ENCODE measurements at regions not wholly inside any gene's neighbourhood (a gene's known extent, or its start where the extent isn't known, plus 50 kb on each side); places are given as distances from the start of the nearest gene placed in this dataset.

GRCh38 chrX:99184153-99184552 lies 1225.9 kb downstream of the PCDH19 start:
- H3K4ac ChIP-seq (ENCODE audit: low read depth, low read length) = no peak overlapping the region
- no peak overlapping the region for H3K23ac ChIP-seq (ENCODE audit: low read length)
- H2BK5ac ChIP-seq (ENCODE audit: low read length) = no peak overlapping the region
- H3K27me3 ChIP-seq (ENCODE audit: insufficient read depth, low read length, poor library complexity) = no peaks in the 10 kb centered on the region
- H3K4me2 ChIP-seq (ENCODE audit: low read length) = no peak overlapping the region
- H3K79me2 ChIP-seq (ENCODE audit: control insufficient read depth, insufficient read depth, low read length) = no peaks in the 10 kb centered on the region
- H3K79me1 ChIP-seq (ENCODE audit: low read length) = no peaks in the 10 kb centered on the region
- no peak overlapping the region for H3K9ac ChIP-seq (ENCODE audit: low read length)
- H4K8ac ChIP-seq (ENCODE audit: low read depth, low read length) = no peak overlapping the region
- no peaks in the 10 kb centered on the region for H3K36me3 ChIP-seq (ENCODE audit: control insufficient read depth, insufficient read depth, low read length)
- H2BK15ac ChIP-seq (replicated peaks; ENCODE audit: low read depth) = no peak overlapping the region
- H3K4me3 ChIP-seq (ENCODE audit: low read length) = no peak overlapping the region
- H3K4me1 ChIP-seq (ENCODE audit: control insufficient read depth, low read depth, low read length) = no peaks in the 10 kb centered on the region
- H2AK5ac ChIP-seq (ENCODE audit: low read length) = no peak overlapping the region
- H3K27ac ChIP-seq (ENCODE audit: low read depth, low read length) = no peak overlapping the region
- no peak overlapping the region for H2BK120ac ChIP-seq (ENCODE audit: low read depth, low read length)
- H3K56ac ChIP-seq (ENCODE audit: low read length) = no peak overlapping the region
- no CpG with 5 or more reads among the region's 1 CpG for WGBS (ENCODE audit: extremely low coverage, insufficient coverage, low lambda C conversion rate)
- no peak overlapping the region for H4K5ac ChIP-seq (ENCODE audit: low read length)
- H3K18ac ChIP-seq (ENCODE audit: low read length) = no peak overlapping the region
- DNase-seq = no peak

GRCh38 chrX:99172958-99173357 lies 1237.1 kb downstream of the PCDH19 start:
- WGBS (ENCODE audit: extremely low coverage, insufficient coverage, low lambda C conversion rate) = no CpG with 5 or more reads among the region's 3 CpGs
- Histone ChIP-seq H3K79me1 (ENCODE audit: low read length) (no peaks in the 10 kb centered on the region), H2BK5ac (ENCODE audit: low read length) (no peak overlapping the region), H3K4me2 (ENCODE audit: low read length) (no peak overlapping the region), H4K8ac (ENCODE audit: low read depth, low read length) (no peak overlapping the region), H3K23ac (ENCODE audit: low read length) (no peak overlapping the region), H3K4me1 (ENCODE audit: control insufficient read depth, low read depth, low read length) (no peaks in the 10 kb centered on the region), H4K5ac (ENCODE audit: low read length) (no peak overlapping the region), H2AK5ac (ENCODE audit: low read length) (no peak overlapping the region), H3K27me3 (ENCODE audit: insufficient read depth, low read length, poor library complexity) (no peaks in the 10 kb centered on the region), H2BK120ac (ENCODE audit: low read depth, low read length) (no peak overlapping the region), H3K27ac (ENCODE audit: low read depth, low read length) (no peak overlapping the region), H2BK15ac (replicated peaks; ENCODE audit: low read depth) (no peak overlapping the region), H3K9ac (ENCODE audit: low read length) (no peak overlapping the region), H3K4ac (ENCODE audit: low read depth, low read length) (no peak overlapping the region), H3K79me2 (ENCODE audit: control insufficient read depth, insufficient read depth, low read length) (no peaks in the 10 kb centered on the region), H3K36me3 (ENCODE audit: control insufficient read depth, insufficient read depth, low read length) (no peaks in the 10 kb centered on the region), H3K4me3 (ENCODE audit: low read length) (no peak overlapping the region), H3K18ac (ENCODE audit: low read length) (no peak overlapping the region), H3K56ac (ENCODE audit: low read length) (no peak overlapping the region)
- no peak for DNase-seq

- H2BK120ac ChIP-seq (ENCODE audit: low read depth, low read length) = no peak overlapping the region
- no peaks in the 10 kb centered on the region for H3K79me2 ChIP-seq (ENCODE audit: control insufficient read depth, insufficient read depth, low read length)
- no peak overlapping the region for H4K8ac ChIP-seq (ENCODE audit: low read depth, low read length)
- no peak overlapping the region for H3K9ac ChIP-seq (ENCODE audit: low read length)
- H4K5ac ChIP-seq (ENCODE audit: low read length) = no peak overlapping the region
- no peak overlapping the region for H3K23ac ChIP-seq (ENCODE audit: low read length)
- no peak overlapping the region for H2BK15ac ChIP-seq (replicated peaks; ENCODE audit: low read depth)
- no peak overlapping the region for H2BK5ac ChIP-seq (ENCODE audit: low read length)
- no peak overlapping the region for H2AK5ac ChIP-seq (ENCODE audit: low read length)
- no peak overlapping the region for H3K18ac ChIP-seq (ENCODE audit: low read length)
- DNase-seq = no peak
- H3K27me3 ChIP-seq (ENCODE audit: insufficient read depth, low read length, poor library complexity) = no peaks in the 10 kb centered on the region
- H3K4me1 ChIP-seq (ENCODE audit: control insufficient read depth, low read depth, low read length) = no peaks in the 10 kb centered on the region
- H3K4ac ChIP-seq (ENCODE audit: low read depth, low read length) = no peak overlapping the region
- H3K36me3 ChIP-seq (ENCODE audit: control insufficient read depth, insufficient read depth, low read length) = no peaks in the 10 kb centered on the region
- H3K56ac ChIP-seq (ENCODE audit: low read length) = no peak overlapping the region
- no peak overlapping the region for H3K4me2 ChIP-seq (ENCODE audit: low read length)
- H3K4me3 ChIP-seq (ENCODE audit: low read length) = no peak overlapping the region
- H3K79me1 ChIP-seq (ENCODE audit: low read length) = no peaks in the 10 kb centered on the region
- no peak overlapping the region for H3K27ac ChIP-seq (ENCODE audit: low read depth, low read length)
- no CpG with 5 or more reads among the region's 2 CpGs for WGBS (ENCODE audit: extremely low coverage, insufficient coverage, low lambda C conversion rate)
These were observed 1267.3 kb downstream of the PCDH19 start for GRCh38 chrX:99142745-99143144.

GRCh38 chrX:99137488-99137887 lies 1272.6 kb downstream of the PCDH19 start:
- Histone ChIP-seq H3K4me3 (ENCODE audit: low read length) (no peak overlapping the region), H3K4ac (ENCODE audit: low read depth, low read length) (no peak overlapping the region), H2AK5ac (ENCODE audit: low read length) (no peak overlapping the region), H2BK5ac (ENCODE audit: low read length) (no peak overlapping the region), H3K23ac (ENCODE audit: low read length) (no peak overlapping the region), H2BK120ac (ENCODE audit: low read depth, low read length) (no peak overlapping the region), H4K5ac (ENCODE audit: low read length) (no peak overlapping the region), H3K18ac (ENCODE audit: low read length) (no peak overlapping the region), H3K56ac (ENCODE audit: low read length) (no peak overlapping the region), H2BK15ac (replicated peaks; ENCODE audit: low read depth) (no peak overlapping the region), H3K79me1 (ENCODE audit: low read length) (no peaks in the 10 kb centered on the region), H3K27me3 (ENCODE audit: insufficient read depth, low read length, poor library complexity) (no peaks in the 10 kb centered on the region), H3K4me2 (ENCODE audit: low read length) (no peak overlapping the region), H3K36me3 (ENCODE audit: control insufficient read depth, insufficient read depth, low read length) (no peaks in the 10 kb centered on the region), H3K27ac (ENCODE audit: low read depth, low read length) (no peak overlapping the region), H3K79me2 (ENCODE audit: control insufficient read depth, insufficient read depth, low read length) (no peaks in the 10 kb centered on the region), H3K4me1 (ENCODE audit: control insufficient read depth, low read depth, low read length) (no peaks in the 10 kb centered on the region), H4K8ac (ENCODE audit: low read depth, low read length) (no peak overlapping the region), H3K9ac (ENCODE audit: low read length) (no peak overlapping the region)
- no CpG with 5 or more reads among the region's 3 CpGs for WGBS (ENCODE audit: extremely low coverage, insufficient coverage, low lambda C conversion rate)
- no peak for DNase-seq

- H3K18ac ChIP-seq (ENCODE audit: low read length) = no peak overlapping the region
- no peaks in the 10 kb centered on the region for H3K4me1 ChIP-seq (ENCODE audit: control insufficient read depth, low read depth, low read length)
- no peak overlapping the region for H3K27ac ChIP-seq (ENCODE audit: low read depth, low read length)
- H3K79me2 ChIP-seq (ENCODE audit: control insufficient read depth, insufficient read depth, low read length) = no peaks in the 10 kb centered on the region
- H4K5ac ChIP-seq (ENCODE audit: low read length) = no peak overlapping the region
- no peak overlapping the region for H4K8ac ChIP-seq (ENCODE audit: low read depth, low read length)
- H2BK120ac ChIP-seq (ENCODE audit: low read depth, low read length) = no peak overlapping the region
- DNase-seq = no peak
- no peak overlapping the region for H3K23ac ChIP-seq (ENCODE audit: low read length)
- no peak overlapping the region for H3K4me3 ChIP-seq (ENCODE audit: low read length)
- no peak overlapping the region for H3K56ac ChIP-seq (ENCODE audit: low read length)
- H3K4me2 ChIP-seq (ENCODE audit: low read length) = no peak overlapping the region
- no peak overlapping the region for H3K4ac ChIP-seq (ENCODE audit: low read depth, low read length)
- no peak overlapping the region for H2BK5ac ChIP-seq (ENCODE audit: low read length)
- H3K9ac ChIP-seq (ENCODE audit: low read length) = no peak overlapping the region
- H2AK5ac ChIP-seq (ENCODE audit: low read length) = no peak overlapping the region
- no peaks in the 10 kb centered on the region for H3K36me3 ChIP-seq (ENCODE audit: control insufficient read depth, insufficient read depth, low read length)
- no CpG with 5 or more reads among the region's 2 CpGs for WGBS (ENCODE audit: extremely low coverage, insufficient coverage, low lambda C conversion rate)
- H2BK15ac ChIP-seq (replicated peaks; ENCODE audit: low read depth) = no peak overlapping the region
- no peaks in the 10 kb centered on the region for H3K79me1 ChIP-seq (ENCODE audit: low read length)
- no peaks in the 10 kb centered on the region for H3K27me3 ChIP-seq (ENCODE audit: insufficient read depth, low read length, poor library complexity)
These were observed 1293.1 kb downstream of the PCDH19 start for GRCh38 chrX:99117011-99117410.

GRCh38 chrX:99095965-99096635 lies 1314.0 kb downstream of the PCDH19 start:
- no peak overlapping the region for H3K4ac ChIP-seq (ENCODE audit: low read depth, low read length)
- H4K8ac ChIP-seq (ENCODE audit: low read depth, low read length) = no peak overlapping the region
- no peak overlapping the region for H3K27ac ChIP-seq (ENCODE audit: low read depth, low read length)
- H4K5ac ChIP-seq (ENCODE audit: low read length) = no peak overlapping the region
- H3K18ac ChIP-seq (ENCODE audit: low read length) = no peak overlapping the region
- no peaks in the 10 kb centered on the region for H3K27me3 ChIP-seq (ENCODE audit: insufficient read depth, low read length, poor library complexity)
- H3K79me2 ChIP-seq (ENCODE audit: control insufficient read depth, insufficient read depth, low read length) = no peaks in the 10 kb centered on the region
- H3K9ac ChIP-seq (ENCODE audit: low read length) = no peak overlapping the region
- no CpG with 5 or more reads among the region's 4 CpGs for WGBS (ENCODE audit: extremely low coverage, insufficient coverage, low lambda C conversion rate)
- H3K79me1 ChIP-seq (ENCODE audit: low read length) = no peaks in the 10 kb centered on the region
- no peak overlapping the region for H3K56ac ChIP-seq (ENCODE audit: low read length)
- no peak for DNase-seq
- no peak overlapping the region for H3K4me3 ChIP-seq (ENCODE audit: low read length)
- H2BK5ac ChIP-seq (ENCODE audit: low read length) = no peak overlapping the region
- H2BK15ac ChIP-seq (replicated peaks; ENCODE audit: low read depth) = no peak overlapping the region
- no peaks in the 10 kb centered on the region for H3K4me1 ChIP-seq (ENCODE audit: control insufficient read depth, low read depth, low read length)
- no peak overlapping the region for H3K4me2 ChIP-seq (ENCODE audit: low read length)
- H2AK5ac ChIP-seq (ENCODE audit: low read length) = no peak overlapping the region
- H3K36me3 ChIP-seq (ENCODE audit: control insufficient read depth, insufficient read depth, low read length) = no peaks in the 10 kb centered on the region
- H2BK120ac ChIP-seq (ENCODE audit: low read depth, low read length) = no peak overlapping the region
- H3K23ac ChIP-seq (ENCODE audit: low read length) = no peak overlapping the region

All from mesendoderm (in vitro differentiated cells).